Mesendoderm (in vitro differentiated cells): ENCODE measurements at regions not wholly inside any gene's neighbourhood (a gene's known extent, or its start where the extent isn't known, plus 50 kb on each side); places are given as distances from the start of the nearest gene placed in this dataset.
"Not testable (repeated sequence)": the region's sequence is repeated elsewhere in the genome, so short reads cannot be mapped to it uniquely, and the experiment has no call there.

Experiments used
- DNase-seq: peaks from one replicate; pipeline ENCODE4 v3.0.0; 2013
- H2AK5ac ChIP-seq: 2 replicates; pipeline ENCODE4 v1.6.1; 2013; ENCODE audit warnings: low read length, inconsistent platforms
- H2BK120ac ChIP-seq: 2 replicates; pipeline ENCODE4 v1.6.1; 2013; ENCODE audit warnings: low read depth, mild to moderate bottlenecking, low read length, moderate library complexity, mixed read lengths
- H2BK15ac ChIP-seq: replicated peaks from 2 replicates; pipeline ENCODE4 v1.6.1; 2013; ENCODE audit warnings: low read depth, mild to moderate bottlenecking, moderate library complexity
- H2BK5ac ChIP-seq: 2 replicates; pipeline ENCODE4 v1.6.1; 2013; ENCODE audit warnings: low read length, inconsistent platforms
- H3K18ac ChIP-seq: 2 replicates; pipeline ENCODE4 v1.6.1; 2013; ENCODE audit warnings: mild to moderate bottlenecking, low read length, mixed read lengths
- H3K23ac ChIP-seq: one replicate; pipeline ENCODE4 v1.6.1; 2013; ENCODE audit warnings: low read length
- H3K27ac ChIP-seq: 2 replicates; pipeline ENCODE4 v1.5.1; 2013; ENCODE audit warnings: low read depth, mild to moderate bottlenecking, inconsistent platforms, low read length, moderate library complexity
- H3K27me3 ChIP-seq: 2 replicates; pipeline ENCODE4 v1.6.1; 2013; ENCODE audit warnings: low read length, control low read depth, mild to moderate bottlenecking, inconsistent platforms; ENCODE audit not compliant: insufficient read depth, poor library complexity
- H3K36me3 ChIP-seq: 2 replicates; pipeline ENCODE4 v1.6.1; 2013; ENCODE audit warnings: low read length, inconsistent platforms; ENCODE audit not compliant: control insufficient read depth, insufficient read depth
- H3K4ac ChIP-seq: one replicate; pipeline ENCODE4 v1.6.1; 2013; ENCODE audit warnings: low read depth, mild to moderate bottlenecking, low read length, moderate library complexity
- H3K4me1 ChIP-seq: 2 replicates; pipeline ENCODE4 v1.6.1; 2013; ENCODE audit warnings: low read depth, low read length, inconsistent platforms; ENCODE audit not compliant: control insufficient read depth
- H3K4me2 ChIP-seq: 2 replicates; pipeline ENCODE4 v1.6.1; 2013; ENCODE audit warnings: low read length
- H3K4me3 ChIP-seq: 2 replicates; pipeline ENCODE4 v1.5.1; 2013; ENCODE audit warnings: mild to moderate bottlenecking, low read length
- H3K56ac ChIP-seq: one replicate; pipeline ENCODE4 v1.6.1; 2013; ENCODE audit warnings: low read length
- H3K79me1 ChIP-seq: 2 replicates; pipeline ENCODE4 v1.6.1; 2013; ENCODE audit warnings: low read length, inconsistent platforms
- H3K79me2 ChIP-seq: 2 replicates; pipeline ENCODE4 v1.6.1; 2013; ENCODE audit warnings: mild to moderate bottlenecking, low read length; ENCODE audit not compliant: control insufficient read depth, insufficient read depth
- H3K9ac ChIP-seq: 2 replicates; pipeline ENCODE4 v1.6.1; 2013; ENCODE audit warnings: low read length, inconsistent platforms
- H4K5ac ChIP-seq: one replicate; pipeline ENCODE4 v1.6.1; 2013; ENCODE audit warnings: low read length
- H4K8ac ChIP-seq: one replicate; pipeline ENCODE4 v1.6.1; 2013; ENCODE audit warnings: low read depth, mild to moderate bottlenecking, control low read depth, low read length, moderate library complexity
- WGBS: extraction: QIAGEN DNeasy Blood & Tissue Kit; methylation state at CpG from one replicate; pipeline ENCODE4 v1.1.7; 2013; ENCODE audit warnings: low lambda C conversion rate, missing lambda C conversion rate; ENCODE audit not compliant: insufficient coverage; ENCODE audit errors: extremely low coverage; 5-methylcytosine and 5-hydroxymethylcytosine counted together

GRCh38 chr3:5054098-5054497 is 68.0 kb upstream of the ARL8B start:
- H2BK15ac ChIP-seq: no peak overlapping the region
- H3K36me3 ChIP-seq: no peaks in the 10 kb centered on the region
- H2BK5ac ChIP-seq: no peak overlapping the region
- H3K18ac ChIP-seq: no peak overlapping the region
- no peak overlapping the region for H3K4ac ChIP-seq
- H3K79me1 ChIP-seq: no peaks in the 10 kb centered on the region
- no peaks in the 10 kb centered on the region for H3K4me1 ChIP-seq
- no peaks in the 10 kb centered on the region for H3K79me2 ChIP-seq
- H2AK5ac ChIP-seq: no peak overlapping the region
- no peak overlapping the region for H3K9ac ChIP-seq
- H3K27me3 ChIP-seq: no peaks in the 10 kb centered on the region
- H3K27ac ChIP-seq: no peak overlapping the region
- WGBS: no CpG with 5 or more reads among the region's 4 CpGs
- no peak overlapping the region for H3K56ac ChIP-seq
- H4K5ac ChIP-seq: no peak overlapping the region
- H3K4me3 ChIP-seq: no peak overlapping the region
- H3K4me2 ChIP-seq: no peak overlapping the region
- no peak overlapping the region for H3K23ac ChIP-seq
- H4K8ac ChIP-seq: no peak overlapping the region
- H2BK120ac ChIP-seq: no peak overlapping the region
- no peak for DNase-seq

DNA sequence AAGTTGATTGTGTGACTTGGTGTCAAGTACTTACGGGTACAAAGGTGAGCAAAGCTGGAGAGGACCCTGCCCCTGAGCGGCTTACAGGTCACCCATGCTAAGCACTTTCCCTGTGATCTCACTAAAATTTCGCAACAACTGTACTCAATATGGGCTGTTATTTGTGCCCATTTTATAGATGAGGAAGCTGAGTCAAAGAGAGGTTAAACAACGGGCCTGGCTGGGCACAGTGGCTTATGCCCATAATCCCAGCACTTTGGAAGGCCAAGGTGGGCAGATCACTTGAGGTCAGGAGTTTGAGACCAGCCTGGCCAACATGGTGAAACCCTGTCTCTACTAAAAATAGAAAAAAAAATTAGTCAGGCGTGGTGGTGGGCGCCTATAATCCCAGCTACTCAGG is 67.5 kb upstream of the ARL8B start:
- not testable (repeated sequence) for H3K4me3 ChIP-seq, H3K79me2 ChIP-seq, DNase-seq

GRCh38 chr3:5055357-5056110 is 66.6 kb upstream of the ARL8B start:
- Histone ChIP-seq H3K79me2 (no peaks in the 10 kb centered on the region), H3K4me3 (no peak overlapping the region), H3K23ac (no peak overlapping the region), H3K56ac (no peak overlapping the region), H3K27me3 (no peaks in the 10 kb centered on the region), H3K36me3 (no peaks in the 10 kb centered on the region), H3K4ac (no peak overlapping the region), H4K5ac (no peak overlapping the region), H2AK5ac (no peak overlapping the region), H3K4me1 (no peaks in the 10 kb centered on the region), H3K79me1 (no peaks in the 10 kb centered on the region), H3K27ac (no peak overlapping the region), H2BK15ac (no peak overlapping the region), H3K4me2 (no peak overlapping the region), H3K18ac (no peak overlapping the region), H2BK5ac (no peak overlapping the region), H2BK120ac (peak overlapping the region; percentile 24), H4K8ac (no peak overlapping the region), H3K9ac (no peak overlapping the region)
- WGBS: no CpG with 5 or more reads among the region's 6 CpGs
- DNase-seq: no peak

More for the DNA sequence above, 67.5 kb upstream of the ARL8B start:
- H2AK5ac ChIP-seq, H2BK5ac ChIP-seq, H4K5ac ChIP-seq, H3K36me3 ChIP-seq, H3K23ac ChIP-seq, H4K8ac ChIP-seq, H2BK120ac ChIP-seq, H3K18ac ChIP-seq, H3K4me2 ChIP-seq, H3K27ac ChIP-seq, H3K79me1 ChIP-seq, H3K4ac ChIP-seq, H3K56ac ChIP-seq, H2BK15ac ChIP-seq, H3K9ac ChIP-seq, H3K27me3 ChIP-seq, H3K4me1 ChIP-seq: not testable (repeated sequence)
- no CpG with 5 or more reads among the region's 6 CpGs for WGBS

GRCh38 chr3:5056111-5056391 is 66.0 kb upstream of the ARL8B start:
- H2BK120ac ChIP-seq: no peak overlapping the region
- H3K4me1 ChIP-seq: no peaks in the 10 kb centered on the region
- no peak overlapping the region for H4K5ac ChIP-seq
- no peak for DNase-seq
- no peaks in the 10 kb centered on the region for H3K79me2 ChIP-seq
- no peak overlapping the region for H3K4me3 ChIP-seq
- no peak overlapping the region for H3K18ac ChIP-seq
- no peaks in the 10 kb centered on the region for H3K27me3 ChIP-seq
- H3K27ac ChIP-seq: no peak overlapping the region
- H2BK15ac ChIP-seq: no peak overlapping the region
- no peak overlapping the region for H3K4me2 ChIP-seq
- no CpG with 5 or more reads among the region's 3 CpGs for WGBS
- no peak overlapping the region for H3K9ac ChIP-seq
- H3K23ac ChIP-seq: no peak overlapping the region
- no peaks in the 10 kb centered on the region for H3K36me3 ChIP-seq
- H2BK5ac ChIP-seq: no peak overlapping the region
- no peak overlapping the region for H4K8ac ChIP-seq
- H3K56ac ChIP-seq: no peak overlapping the region
- H3K79me1 ChIP-seq: no peaks in the 10 kb centered on the region
- no peak overlapping the region for H3K4ac ChIP-seq
- H2AK5ac ChIP-seq: no peak overlapping the region

- Histone ChIP-seq H3K79me1 (no peaks in the 10 kb centered on the region), H3K9ac (no peak overlapping the region), H3K18ac (no peak overlapping the region), H3K4me2 (no peak overlapping the region), H3K4ac (no peak overlapping the region), H3K36me3 (no peaks in the 10 kb centered on the region), H3K27me3 (no peaks in the 10 kb centered on the region), H2AK5ac (peak overlapping the region; percentile 44), H2BK15ac (no peak overlapping the region), H3K56ac (no peak overlapping the region), H2BK120ac (no peak overlapping the region), H4K5ac (no peak overlapping the region), H4K8ac (no peak overlapping the region), H3K79me2 (no peaks in the 10 kb centered on the region), H3K27ac (no peak overlapping the region), H3K4me1 (no peaks in the 10 kb centered on the region), H2BK5ac (no peak overlapping the region), H3K4me3 (no peak overlapping the region), H3K23ac (no peak overlapping the region)
- no CpG with 5 or more reads among the region's 6 CpGs for WGBS
- DNase-seq: no peak
Observed at GRCh38 chr3:5057272-5057671, 64.8 kb upstream of the ARL8B start.

DNA sequence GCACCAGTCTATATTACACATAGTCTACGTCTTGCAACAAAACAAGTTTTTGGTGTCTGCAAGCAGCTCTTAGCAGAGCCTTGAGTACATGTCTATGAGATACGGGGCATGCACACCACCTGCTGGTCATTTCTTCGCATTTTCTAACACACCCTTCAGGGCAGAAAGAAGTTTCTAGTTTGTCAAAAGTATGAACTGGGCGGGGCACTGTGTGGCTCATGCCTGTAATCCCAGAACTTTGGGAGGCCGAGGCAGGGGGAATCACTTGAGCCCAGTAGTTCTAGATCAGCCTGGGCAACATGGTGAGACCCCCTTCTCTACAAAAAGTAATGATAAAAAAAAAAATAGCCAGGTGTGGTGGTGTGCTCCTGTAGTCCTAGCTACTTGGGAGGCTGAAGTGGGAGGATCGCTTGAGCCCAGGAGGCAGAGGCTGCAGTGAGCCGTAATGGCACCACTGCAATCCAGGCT is 64.2 kb upstream of the ARL8B start:
- Histone ChIP-seq H3K27me3 (no peaks in the 10 kb centered on the region), H3K79me1 (no peaks in the 10 kb centered on the region), H2AK5ac (no peak overlapping the region), H3K23ac (no peak overlapping the region), H2BK5ac (no peak overlapping the region), H3K4me2 (no peak overlapping the region), H2BK15ac (no peak overlapping the region), H4K5ac (no peak overlapping the region), H3K79me2 (no peaks in the 10 kb centered on the region), H3K4ac (no peak overlapping the region), H3K56ac (no peak overlapping the region), H3K4me3 (no peak overlapping the region), H3K4me1 (no peaks in the 10 kb centered on the region), H4K8ac (no peak overlapping the region), H3K18ac (no peak overlapping the region), H3K27ac (no peak overlapping the region), H3K36me3 (no peaks in the 10 kb centered on the region), H2BK120ac (no peak overlapping the region), H3K9ac (no peak overlapping the region)
- peak; percentile 75 for DNase-seq
- WGBS: no CpG with 5 or more reads among the region's 7 CpGs
